RWPE1 (cell line): ENCODE measurements at regions not wholly inside any gene's neighbourhood (a gene's known extent, or its start where the extent isn't known, plus 50 kb on each side); places are given as distances from the start of the nearest gene placed in this dataset.
A peak's percentile ranks its signal among the peaks of the same experiment; 100 is the strongest.

Experiments used
- CTCF ChIA-PET: fragments of 350-600 bp; sonication (Branson Sonifier 250); formaldehyde crosslinking; extraction: SDS; loops from one replicate; lab custom pipeline; 2021; lab: Yijun Ruan, JAX
- POLR2A ChIA-PET: fragments of 400-600 bp; formaldehyde crosslinking; extraction: SDS; loops from one replicate; lab custom pipeline; 2020; ENCODE audit warnings: antibody characterized with exemption; ENCODE audit not compliant: low non-redundant PET; lab: Yijun Ruan, JAX
- DNase-seq: peaks from one replicate; pipeline ENCODE4 v3.0.0; 2012; ENCODE audit warnings: low spot score
- H3K27ac ChIP-seq: fragments of 450-650 bp; 2 replicates; pipeline ENCODE4 v1.5.1; 2017
- TF ChIP-seq, protein P1 (sequence below): fragments of 450-650 bp; conservative IDR thresholded peaks from 2 replicates; pipeline ENCODE4 v1.5.1; 2017; ENCODE audit warnings: low read depth, mild to moderate bottlenecking

GRCh38 chr6:166009385-166010031 is 158.1 kb downstream of the TBXT start:
- POLR2A ChIA-PET: no interaction called here
- TF ChIP-seq, protein P1, sequence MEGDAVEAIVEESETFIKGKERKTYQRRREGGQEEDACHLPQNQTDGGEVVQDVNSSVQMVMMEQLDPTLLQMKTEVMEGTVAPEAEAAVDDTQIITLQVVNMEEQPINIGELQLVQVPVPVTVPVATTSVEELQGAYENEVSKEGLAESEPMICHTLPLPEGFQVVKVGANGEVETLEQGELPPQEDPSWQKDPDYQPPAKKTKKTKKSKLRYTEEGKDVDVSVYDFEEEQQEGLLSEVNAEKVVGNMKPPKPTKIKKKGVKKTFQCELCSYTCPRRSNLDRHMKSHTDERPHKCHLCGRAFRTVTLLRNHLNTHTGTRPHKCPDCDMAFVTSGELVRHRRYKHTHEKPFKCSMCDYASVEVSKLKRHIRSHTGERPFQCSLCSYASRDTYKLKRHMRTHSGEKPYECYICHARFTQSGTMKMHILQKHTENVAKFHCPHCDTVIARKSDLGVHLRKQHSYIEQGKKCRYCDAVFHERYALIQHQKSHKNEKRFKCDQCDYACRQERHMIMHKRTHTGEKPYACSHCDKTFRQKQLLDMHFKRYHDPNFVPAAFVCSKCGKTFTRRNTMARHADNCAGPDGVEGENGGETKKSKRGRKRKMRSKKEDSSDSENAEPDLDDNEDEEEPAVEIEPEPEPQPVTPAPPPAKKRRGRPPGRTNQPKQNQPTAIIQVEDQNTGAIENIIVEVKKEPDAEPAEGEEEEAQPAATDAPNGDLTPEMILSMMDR: no peak
- DNase-seq: no peak
- CTCF ChIA-PET: no interaction called here
- H3K27ac ChIP-seq: no peak overlapping the region

DNA sequence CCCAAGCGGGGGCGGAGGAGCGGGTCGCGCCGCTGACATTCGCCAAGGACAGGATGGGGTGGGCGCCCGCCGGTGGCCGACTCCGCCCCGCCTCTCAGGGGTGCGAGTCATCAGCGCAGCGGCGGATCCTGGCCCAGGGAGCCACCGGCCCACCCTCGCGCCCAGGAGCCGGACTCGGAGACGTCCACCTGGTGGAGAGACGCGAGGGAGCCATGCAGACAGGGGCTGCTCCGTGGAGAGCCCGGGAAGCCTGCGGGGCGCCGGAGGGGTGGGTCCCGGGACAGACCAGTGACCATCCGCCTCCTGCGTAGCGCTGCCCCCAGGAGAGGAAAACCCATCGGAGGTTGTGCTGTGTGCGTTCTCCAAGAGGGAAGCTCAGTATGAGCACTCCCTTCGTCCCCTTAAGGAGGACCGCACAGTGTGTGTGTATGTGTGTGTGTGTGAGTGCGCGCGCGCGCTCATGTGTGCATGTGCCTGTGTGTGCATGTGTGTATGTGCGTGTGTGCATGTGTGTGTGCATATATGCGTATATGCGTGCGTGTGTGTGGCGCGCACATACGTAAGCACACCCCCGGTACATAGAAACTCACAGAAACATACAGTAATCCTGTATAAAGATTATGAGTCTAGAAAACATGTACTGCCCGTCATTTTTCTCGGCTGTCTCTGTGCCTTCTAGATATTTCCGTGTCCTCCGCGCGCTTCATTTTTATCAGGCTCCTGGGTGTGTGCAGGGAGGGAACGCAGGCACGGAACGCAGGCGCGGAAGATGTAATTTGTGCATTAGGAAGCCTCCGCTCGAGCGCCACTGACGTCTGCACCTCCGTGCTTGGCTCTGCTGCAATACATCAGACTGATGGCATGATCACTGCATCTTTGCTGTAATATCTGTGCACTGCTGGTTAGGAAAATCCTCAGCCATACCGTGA is 158.9 kb downstream of the TBXT start:
- no peak overlapping the region for H3K27ac ChIP-seq
- ChIA-PET CTCF (no interaction called here), POLR2A (no interaction called here)
- TF ChIP-seq, protein P1: no peak
- no peak for DNase-seq

- H3K27ac ChIP-seq: no peak overlapping the region
- TF ChIP-seq, protein P1: no peak
- ChIA-PET POLR2A (no interaction called here), CTCF (no interaction called here)
- DNase-seq: no peak
Measured at GRCh38 chr6:166007349-166008263, 160.0 kb downstream of the TBXT start.

- TF ChIP-seq, protein P1: no peak
- no peak overlapping the region for H3K27ac ChIP-seq
- ChIA-PET POLR2A (no interaction called here), CTCF (interaction anchor here (0.7 kb wide), 1 partner anchor 32 kb away, joined by 3 read pairs; no protein-coding TSS in a partner anchor)
- DNase-seq: no peak
Measured at GRCh38 chr6:166006900-166007301, 160.8 kb downstream of the TBXT start.

- POLR2A ChIA-PET: no interaction called here
Measured at GRCh38 chr6:166005944-166006899, 161.4 kb downstream of the TBXT start.

More at GRCh38 chr6:166005944-166006899, 161.4 kb downstream of the TBXT start:
- TF ChIP-seq, protein P1: no peak
- CTCF ChIA-PET: interaction anchor here (0.7 to 1.0 kb wide), 2 partner anchors 31 to 42 kb away, joined by 3 read pairs; no protein-coding TSS in a partner anchor
- no peak overlapping the region for H3K27ac ChIP-seq
- peak; percentile 26 for DNase-seq
